ENCODE measurements at regions not wholly inside any gene's neighbourhood (a gene's known extent, or its start where the extent isn't known, plus 50 kb on each side); places are given as distances from the start of the nearest gene placed in this dataset.

DNA sequence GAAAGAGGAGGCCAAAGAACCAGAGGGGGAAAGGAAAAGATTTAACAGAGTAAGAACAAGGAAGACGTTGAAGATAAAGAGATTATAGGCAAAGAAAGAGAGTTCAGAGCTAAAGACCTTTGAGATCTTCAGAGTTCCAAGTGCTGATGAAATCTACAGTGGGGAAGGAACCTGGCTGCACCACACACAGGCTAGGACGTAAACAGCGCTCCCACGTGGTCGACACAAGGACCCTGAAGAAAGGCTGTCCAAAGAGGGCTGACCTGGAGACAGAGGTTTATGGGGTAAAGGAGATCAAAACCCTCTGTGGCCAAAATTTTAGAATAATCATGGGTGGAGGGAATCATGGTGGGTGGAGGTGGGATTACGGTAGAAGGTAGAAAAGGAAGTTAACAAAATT is 121.6 kb downstream of the PMP22 start:
- H3K9me3 ChIP-seq (ENCODE audit: low read length) = no peaks in the 10 kb centered on the region
- no peak overlapping the region for H2AFZ ChIP-seq (ENCODE audit: low read depth, low read length)
- no peaks in the 10 kb centered on the region for H3K27me3 ChIP-seq (ENCODE audit: insufficient read depth, low read depth, low read length)
- H3K79me2 ChIP-seq (replicated peaks; ENCODE audit: insufficient read depth, low read length) = no peaks in the 10 kb centered on the region
- no peak for TF ChIP-seq TAF1 (IDR thresholded peaks at IDR 0.05; ENCODE audit: low read depth)
- TF ChIP-seq EZH2 (IDR thresholded peaks at IDR 0.05; ENCODE audit: borderline replicate concordance, insufficient read depth, low read length, poor library complexity, severe bottlenecking) = no peak
- TF ChIP-seq, protein P1, sequence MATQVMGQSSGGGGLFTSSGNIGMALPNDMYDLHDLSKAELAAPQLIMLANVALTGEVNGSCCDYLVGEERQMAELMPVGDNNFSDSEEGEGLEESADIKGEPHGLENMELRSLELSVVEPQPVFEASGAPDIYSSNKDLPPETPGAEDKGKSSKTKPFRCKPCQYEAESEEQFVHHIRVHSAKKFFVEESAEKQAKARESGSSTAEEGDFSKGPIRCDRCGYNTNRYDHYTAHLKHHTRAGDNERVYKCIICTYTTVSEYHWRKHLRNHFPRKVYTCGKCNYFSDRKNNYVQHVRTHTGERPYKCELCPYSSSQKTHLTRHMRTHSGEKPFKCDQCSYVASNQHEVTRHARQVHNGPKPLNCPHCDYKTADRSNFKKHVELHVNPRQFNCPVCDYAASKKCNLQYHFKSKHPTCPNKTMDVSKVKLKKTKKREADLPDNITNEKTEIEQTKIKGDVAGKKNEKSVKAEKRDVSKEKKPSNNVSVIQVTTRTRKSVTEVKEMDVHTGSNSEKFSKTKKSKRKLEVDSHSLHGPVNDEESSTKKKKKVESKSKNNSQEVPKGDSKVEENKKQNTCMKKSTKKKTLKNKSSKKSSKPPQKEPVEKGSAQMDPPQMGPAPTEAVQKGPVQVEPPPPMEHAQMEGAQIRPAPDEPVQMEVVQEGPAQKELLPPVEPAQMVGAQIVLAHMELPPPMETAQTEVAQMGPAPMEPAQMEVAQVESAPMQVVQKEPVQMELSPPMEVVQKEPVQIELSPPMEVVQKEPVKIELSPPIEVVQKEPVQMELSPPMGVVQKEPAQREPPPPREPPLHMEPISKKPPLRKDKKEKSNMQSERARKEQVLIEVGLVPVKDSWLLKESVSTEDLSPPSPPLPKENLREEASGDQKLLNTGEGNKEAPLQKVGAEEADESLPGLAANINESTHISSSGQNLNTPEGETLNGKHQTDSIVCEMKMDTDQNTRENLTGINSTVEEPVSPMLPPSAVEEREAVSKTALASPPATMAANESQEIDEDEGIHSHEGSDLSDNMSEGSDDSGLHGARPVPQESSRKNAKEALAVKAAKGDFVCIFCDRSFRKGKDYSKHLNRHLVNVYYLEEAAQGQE (IDR thresholded peaks at IDR 0.05; ENCODE audit: borderline replicate concordance) = no peak
- no peak for TF ChIP-seq POLR2AphosphoS5 (IDR thresholded peaks at IDR 0.05)
- TF ChIP-seq, protein P2, sequence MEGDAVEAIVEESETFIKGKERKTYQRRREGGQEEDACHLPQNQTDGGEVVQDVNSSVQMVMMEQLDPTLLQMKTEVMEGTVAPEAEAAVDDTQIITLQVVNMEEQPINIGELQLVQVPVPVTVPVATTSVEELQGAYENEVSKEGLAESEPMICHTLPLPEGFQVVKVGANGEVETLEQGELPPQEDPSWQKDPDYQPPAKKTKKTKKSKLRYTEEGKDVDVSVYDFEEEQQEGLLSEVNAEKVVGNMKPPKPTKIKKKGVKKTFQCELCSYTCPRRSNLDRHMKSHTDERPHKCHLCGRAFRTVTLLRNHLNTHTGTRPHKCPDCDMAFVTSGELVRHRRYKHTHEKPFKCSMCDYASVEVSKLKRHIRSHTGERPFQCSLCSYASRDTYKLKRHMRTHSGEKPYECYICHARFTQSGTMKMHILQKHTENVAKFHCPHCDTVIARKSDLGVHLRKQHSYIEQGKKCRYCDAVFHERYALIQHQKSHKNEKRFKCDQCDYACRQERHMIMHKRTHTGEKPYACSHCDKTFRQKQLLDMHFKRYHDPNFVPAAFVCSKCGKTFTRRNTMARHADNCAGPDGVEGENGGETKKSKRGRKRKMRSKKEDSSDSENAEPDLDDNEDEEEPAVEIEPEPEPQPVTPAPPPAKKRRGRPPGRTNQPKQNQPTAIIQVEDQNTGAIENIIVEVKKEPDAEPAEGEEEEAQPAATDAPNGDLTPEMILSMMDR (IDR thresholded peaks at IDR 0.05; ENCODE audit: poor library complexity, severe bottlenecking) = no peak
- no peak for TF ChIP-seq MXI1 (conservative IDR thresholded peaks at IDR 0.05; ENCODE audit: poor library complexity, severe bottlenecking)
- TF ChIP-seq RAD21 (conservative IDR thresholded peaks at IDR 0.05) = no peak
- TF ChIP-seq EP300 (conservative IDR thresholded peaks at IDR 0.05; ENCODE audit: poor library complexity, severe bottlenecking) = no peak
- H3K36me3 ChIP-seq (ENCODE audit: insufficient read depth, low read length) = no peaks in the 10 kb centered on the region
- no peaks in the 10 kb centered on the region for H4K20me1 ChIP-seq (ENCODE audit: insufficient read depth)
- no peak overlapping the region for H3K4me3 ChIP-seq (ENCODE audit: low read length)
- no peaks in the 10 kb centered on the region for H3F3A ChIP-seq (ENCODE audit: insufficient read depth, low read length, poor library complexity, severe bottlenecking)
- H3K4me2 ChIP-seq (ENCODE audit: low read length) = no peak overlapping the region
- no peak overlapping the region for H3K9ac ChIP-seq (ENCODE audit: low read length)
- H3K27ac ChIP-seq (ENCODE audit: low read length) = no peak overlapping the region
- no peaks in the 10 kb centered on the region for H3K9me2 ChIP-seq (ENCODE audit: insufficient read depth, low read length)

DNA sequence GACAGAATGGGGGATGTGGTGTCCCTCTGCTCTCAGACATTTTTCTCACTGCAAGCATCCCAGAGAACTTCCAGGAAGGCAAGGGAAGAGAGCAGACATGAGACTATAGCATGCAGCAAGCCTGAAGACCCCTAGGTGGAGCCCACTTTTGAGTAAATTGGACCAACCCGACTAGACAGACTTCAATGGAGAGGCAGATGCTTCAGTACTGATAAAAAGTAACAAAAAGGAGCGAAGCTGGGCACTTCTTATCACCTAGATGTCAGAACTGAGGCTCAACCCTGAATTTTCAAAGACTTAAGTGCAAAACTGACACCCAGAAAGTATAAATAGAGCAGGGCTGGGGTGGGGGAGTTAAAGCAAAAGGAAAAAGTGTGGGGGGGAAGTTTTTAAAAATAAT is 130.8 kb downstream of the PMP22 start:
- Histone ChIP-seq H3K4me2 (ENCODE audit: low read length) (no peak overlapping the region), H4K20me1 (ENCODE audit: insufficient read depth) (no peaks in the 10 kb centered on the region), H3K27ac (ENCODE audit: low read length) (no peak overlapping the region), H3K79me2 (replicated peaks; ENCODE audit: insufficient read depth, low read length) (no peaks in the 10 kb centered on the region), H3K9me3 (ENCODE audit: low read length) (no peaks in the 10 kb centered on the region), H3K27me3 (ENCODE audit: insufficient read depth, low read depth, low read length) (no peaks in the 10 kb centered on the region), H3F3A (ENCODE audit: insufficient read depth, low read length, poor library complexity, severe bottlenecking) (no peaks in the 10 kb centered on the region), H2AFZ (ENCODE audit: low read depth, low read length) (no peak overlapping the region), H3K4me3 (ENCODE audit: low read length) (no peak overlapping the region), H3K9me2 (ENCODE audit: insufficient read depth, low read length) (no peaks in the 10 kb centered on the region), H3K36me3 (ENCODE audit: insufficient read depth, low read length) (no peaks in the 10 kb centered on the region), H3K9ac (ENCODE audit: low read length) (no peak overlapping the region)
- TF ChIP-seq RAD21 (conservative IDR thresholded peaks at IDR 0.05) (no peak), TAF1 (IDR thresholded peaks at IDR 0.05; ENCODE audit: low read depth) (no peak), POLR2AphosphoS5 (IDR thresholded peaks at IDR 0.05) (no peak), MXI1 (conservative IDR thresholded peaks at IDR 0.05; ENCODE audit: poor library complexity, severe bottlenecking) (no peak), EP300 (conservative IDR thresholded peaks at IDR 0.05; ENCODE audit: poor library complexity, severe bottlenecking) (no peak), EZH2 (IDR thresholded peaks at IDR 0.05; ENCODE audit: borderline replicate concordance, insufficient read depth, low read length, poor library complexity, severe bottlenecking) (no peak)
- TF ChIP-seq, protein P2 (IDR thresholded peaks at IDR 0.05; ENCODE audit: poor library complexity, severe bottlenecking) = no peak
- TF ChIP-seq, protein P1 (IDR thresholded peaks at IDR 0.05; ENCODE audit: borderline replicate concordance) = no peak

Measured in neural cell (in vitro differentiated cells).